Vagina (tissue), 2 donors: ENCODE measurements at regions not wholly inside any gene's neighbourhood (a gene's known extent, or its start where the extent isn't known, plus 50 kb on each side); places are given as distances from the start of the nearest gene placed in this dataset.

Source experiments
- DNase-seq, 2 donors: peaks; one replicate each; pipeline ENCODE4 v3.0.0-alpha.2; 2017; ENCODE audit errors: extremely low spot score in 2 of 2
- H3K27ac ChIP-seq: fragments of 200-600 bp; sonication (generic); one replicate; pipeline ENCODE4 v1.5.1; 2019
- H3K27me3 ChIP-seq: fragments of 200-600 bp; sonication (generic); one replicate; pipeline ENCODE4 v1.5.1; 2019
- H3K36me3 ChIP-seq, 2 donors: fragments of 200-600 bp; sonication (generic); one replicate each; pipeline ENCODE4 v1.5.1; 2017 to 2019
- H3K4me1 ChIP-seq: fragments of 200-600 bp; sonication (generic); one replicate; pipeline ENCODE4 v1.5.1; 2019
- H3K4me3 ChIP-seq, 2 donors: fragments of 200-600 bp; sonication (generic); 1 replicate in 1 of 2; 2 replicates in 1 of 2; pipeline ENCODE4 v1.5.1; 2016 to 2019
- H3K9me3 ChIP-seq: fragments of 200-600 bp; sonication (generic); one replicate; pipeline ENCODE4 v1.5.1; 2019
- CTCF ChIP-seq, 3 experiments: fragments of 450-650 bp in 2 of 3; fragments of 200-600 bp in 1 of 3; sonication (generic) in 1 of 3; IDR thresholded peaks; one replicate each; pipeline ENCODE4 v1.5.1; 2017 to 2019; ENCODE audit warnings: antibody characterized with exemption in 3 of 3, mild to moderate bottlenecking in 2 of 3, moderate library complexity in 2 of 3
- POLR2A ChIP-seq, 2 donors: fragments of 450-650 bp; IDR thresholded peaks; one replicate each; pipeline ENCODE4 v1.6.1; 2017; ENCODE audit warnings: antibody characterized with exemption in 2 of 2, mild to moderate bottlenecking in 2 of 2, moderate library complexity in 2 of 2
- POLR2AphosphoS5 ChIP-seq, 2 donors: sonication (generic); formaldehyde crosslinking; IDR thresholded peaks; one replicate each; pipeline ENCODE4 v1.9.0; 2017; ENCODE audit warnings: antibody characterized with exemption in 2 of 2, mild to moderate bottlenecking in 2 of 2, low read depth in 1 of 2; ENCODE audit not compliant: insufficient read depth in 1 of 2
- intact Hi-C: fragments of 100-400 bp; cut with DNase I; formaldehyde crosslinking; loops from one replicate; pipeline ENCODE4 v1.15.1; 2023

GRCh38 chr9:86434039-86434726 lies 80.0 kb upstream of the TUT7 start:
- Histone ChIP-seq H3K4me3 (no peak overlapping the region), H3K27me3 (no peaks in the 10 kb centered on the region), H3K4me1 (peaks cover 10% of the 10 kb centered on the region), H3K27ac (peak overlapping the region; percentile 23), H3K9me3 (no peaks in the 10 kb centered on the region), H3K36me3 (no peaks in the 10 kb centered on the region)
- intact Hi-C loops, result loop anchor here (10.0 kb wide), 1 partner anchor 891 kb away; no protein-coding TSS in a partner anchor
- peak in 1 of 2 donors; percentile 91 for DNase-seq
- TF ChIP-seq CTCF (IDR thresholded peaks at IDR 0.05) (peak; percentile 34 to 75 (median 51)), POLR2AphosphoS5 (IDR thresholded peaks at IDR 0.05; ENCODE audit: insufficient read depth in 1 of 2, low read depth in 1 of 2) (no peak), POLR2A (IDR thresholded peaks at IDR 0.05) (no peak)

- H3K9me3 ChIP-seq, result no peaks in the 10 kb centered on the region
- intact Hi-C loops, result no loop called here
- H3K27ac ChIP-seq, result no peak overlapping the region
- no peaks in the 10 kb centered on the region for H3K36me3 ChIP-seq
- H3K27me3 ChIP-seq, result no peaks in the 10 kb centered on the region
- no peak overlapping the region for H3K4me3 ChIP-seq
- no peak for TF ChIP-seq POLR2A (IDR thresholded peaks at IDR 0.05)
- TF ChIP-seq CTCF (IDR thresholded peaks at IDR 0.05), result no peak
- TF ChIP-seq POLR2AphosphoS5 (IDR thresholded peaks at IDR 0.05; ENCODE audit: insufficient read depth in 1 of 2, low read depth in 1 of 2), result no peak
- H3K4me1 ChIP-seq, result no peaks in the 10 kb centered on the region
- no peak for DNase-seq
Measured at GRCh38 chr9:86424251-86424891, 70.2 kb upstream of the TUT7 start.

- H3K36me3 ChIP-seq, result no peaks in the 10 kb centered on the region
- H3K27ac ChIP-seq, result no peak overlapping the region
- H3K4me1 ChIP-seq, result no peaks in the 10 kb centered on the region
- H3K27me3 ChIP-seq, result no peaks in the 10 kb centered on the region
- H3K9me3 ChIP-seq, result no peaks in the 10 kb centered on the region
- no peak overlapping the region for H3K4me3 ChIP-seq
- intact Hi-C loops, result no loop called here
- no peak for DNase-seq
- TF ChIP-seq POLR2A (IDR thresholded peaks at IDR 0.05) (no peak), CTCF (IDR thresholded peaks at IDR 0.05) (peak; percentile 44 to 78 (median 67))
Measured at GRCh38 chr9:86413971-86414880, 60.0 kb upstream of the TUT7 start.

- no peak overlapping the region for H3K27ac ChIP-seq
- intact Hi-C loops, result no loop called here
- H3K4me1 ChIP-seq, result no peaks in the 10 kb centered on the region
- TF ChIP-seq CTCF (IDR thresholded peaks at IDR 0.05), result no peak
- no peak for TF ChIP-seq POLR2AphosphoS5 (IDR thresholded peaks at IDR 0.05; ENCODE audit: insufficient read depth in 1 of 2, low read depth in 1 of 2)
- no peak for TF ChIP-seq POLR2A (IDR thresholded peaks at IDR 0.05)
- H3K4me3 ChIP-seq, result no peak overlapping the region
- no peaks in the 10 kb centered on the region for H3K36me3 ChIP-seq
- H3K9me3 ChIP-seq, result no peaks in the 10 kb centered on the region
- H3K27me3 ChIP-seq, result no peaks in the 10 kb centered on the region
- no peak for DNase-seq
Measured at GRCh38 chr9:86410281-86410680, 56.1 kb upstream of the TUT7 start.
